ENCODE measurements at regions not wholly inside any gene's neighbourhood (a gene's known extent, or its start where the extent isn't known, plus 50 kb on each side); places are given as distances from the start of the nearest gene placed in this dataset.

- Histone ChIP-seq H3K4me2 (ENCODE audit: insufficient read depth, insufficient read length, low read length) (no peak overlapping the region), H3K23ac (ENCODE audit: insufficient read length, low read depth, low read length) (no peak overlapping the region), H4K20me1 (ENCODE audit: control insufficient read depth, insufficient read depth, insufficient read length) (no peaks in the 10 kb centered on the region), H2BK20ac (ENCODE audit: low read depth, low read length, poor library complexity, severe bottlenecking) (no peak overlapping the region), H2BK120ac (ENCODE audit: low read depth, low read length, poor library complexity, severe bottlenecking) (no peak overlapping the region), H2AFZ (ENCODE audit: low read length) (no peak overlapping the region), H4K5ac (ENCODE audit: insufficient read length, low read depth, low read length) (no peak overlapping the region), H3K9ac (ENCODE audit: extremely low read depth, insufficient read length, low read length) (no peak overlapping the region), H4K91ac (ENCODE audit: insufficient read length, low read depth, low read length) (no peak overlapping the region), H3K27ac (ENCODE audit: insufficient read length, low read depth, low read length) (no peak overlapping the region), H2BK15ac (ENCODE audit: low read depth, low read length) (no peak overlapping the region), H3K4me1 (ENCODE audit: insufficient read depth, low read length) (no peaks in the 10 kb centered on the region), H3K79me1 (ENCODE audit: insufficient read depth, low read depth, low read length, poor library complexity, severe bottlenecking) (no peaks in the 10 kb centered on the region), H3K4ac (ENCODE audit: low read depth, low read length) (no peak overlapping the region), H3K18ac (ENCODE audit: insufficient read length, low read depth, low read length) (no peak overlapping the region), H2BK5ac (ENCODE audit: insufficient read length, low read length) (no peak overlapping the region), H4K8ac (replicated peaks; ENCODE audit: insufficient read length, low read depth, low read length) (no peak overlapping the region), H3K79me2 (ENCODE audit: insufficient read depth, low read length) (no peaks in the 10 kb centered on the region), H3K9me3 (ENCODE audit: control insufficient read depth, low read depth, low read length) (no peaks in the 10 kb centered on the region), H3T11ph (ENCODE audit: low read length) (no peak overlapping the region), H2BK12ac (ENCODE audit: insufficient read length, low read depth, low read length) (no peak overlapping the region), H3K56ac (ENCODE audit: insufficient read length, low read depth, low read length) (no peak overlapping the region), H3K23me2 (ENCODE audit: insufficient read length, low read depth, low read length, poor library complexity, severe bottlenecking) (no peaks in the 10 kb centered on the region), H2AK5ac (ENCODE audit: insufficient read length, low read length) (no peak overlapping the region), H3K14ac (ENCODE audit: insufficient read depth, low read length) (no peak overlapping the region), H3K27me3 (ENCODE audit: insufficient read depth, low read length) (peaks cover 82% of the 10 kb centered on the region)
- no peak for DNase-seq
- H3K9me3 Mint-ChIP-seq = no peaks in the 10 kb centered on the region; a peak in 2 of 5 replicates
- H3K27ac Mint-ChIP-seq = no peak overlapping the region
- H3K27me3 Mint-ChIP-seq (ENCODE audit: low read depth) = peaks cover 100% of the 10 kb centered on the region
- TF ChIP-seq CTCF (conservative IDR thresholded peaks at IDR 0.05) = no peak
- no peak overlapping the region for H3K4me3 Mint-ChIP-seq
- WGBS (ENCODE audit: extremely low coverage, insufficient read length, low lambda C conversion rate) = no CpG with 5 or more reads among the region's 2 CpGs
- no peaks in the 10 kb centered on the region for H3K36me3 Mint-ChIP-seq (ENCODE audit: insufficient read depth in 1 of 3, low read depth in 3 of 3)
- peaks cover 2 to 8% of the 10 kb centered on the region in 2 experiments; a peak in 2 of 4 replicates for H3K4me1 Mint-ChIP-seq
Observed at GRCh38 chr22:22374163-22374562, 129.6 kb downstream of the VPREB1 start.
